Endothelial cell of umbilical vein (primary cell): ENCODE measurements at regions not wholly inside any gene's neighbourhood (a gene's known extent, or its start where the extent isn't known, plus 50 kb on each side); places are given as distances from the start of the nearest gene placed in this dataset.

ENCODE experiments used
- BruUV-seq: library from RNA; stranded (reverse); fragments of 400-500 nt; replicated peaks from 2 replicates; lab custom pipeline; 2021; lab: Mats Ljungman, UMichigan
- CTCF ChIA-PET: fragments of 300-600, 350-600 bp; sonication (Branson Sonifier 250); formaldehyde crosslinking; loops from one replicate; lab custom pipeline; 2021; ENCODE audit warnings: antibody characterized with exemption, inconsistent platforms; lab: Charles Lee
- POLR2A ChIA-PET: fragments of 300-600, 350-600 bp; sonication (Branson Sonifier 250); formaldehyde crosslinking; loops from one replicate; lab custom pipeline; 2021; ENCODE audit warnings: antibody characterized with exemption, inconsistent platforms; lab: Charles Lee
- DNase-seq: peaks from one replicate; pipeline ENCODE4 v3.0.0-alpha.2; 2011; ENCODE audit warnings: low read depth, low spot score
- FAIRE-seq: peaks from 2 replicates; lab custom pipeline; 2011; peaks lifted over from hg19 to GRCh38; lab: Jason Lieb, UNC
- H2AFZ ChIP-seq: 2 replicates; pipeline ENCODE4 v1.6.0; 2012; ENCODE audit warnings: low read depth, low read length, control low read depth, inconsistent platforms
- H3K27ac ChIP-seq: 2 replicates; pipeline ENCODE4 v1.5.1; 2011; ENCODE audit warnings: low read depth, mild to moderate bottlenecking, control low read depth, low read length, moderate library complexity; ENCODE audit not compliant: insufficient read depth
- H3K27me3 ChIP-seq, 2 experiments: 2 replicates each; pipeline versions ENCODE4 v1.6.0 to v1.6.1; 2011; ENCODE audit warnings: low read length in 2 of 2, mixed read lengths in 1 of 2; ENCODE audit not compliant: control insufficient read depth in 2 of 2, insufficient read depth in 2 of 2
- H3K36me3 ChIP-seq, 2 experiments: 2 replicates in 1 of 2; 3 replicates in 1 of 2; pipeline ENCODE4 v1.5.1; 2011; ENCODE audit warnings: low read length in 2 of 2, mild to moderate bottlenecking in 1 of 2, moderate library complexity in 1 of 2; ENCODE audit not compliant: control insufficient read depth in 2 of 2, insufficient read depth in 2 of 2; ENCODE audit errors: extremely low read depth in 1 of 2
- H3K4me1 ChIP-seq: 3 replicates; pipeline ENCODE4 v1.5.1; 2011; ENCODE audit warnings: mild to moderate bottlenecking, low read length; ENCODE audit not compliant: control insufficient read depth, insufficient read depth; ENCODE audit errors: extremely low read depth
- H3K4me2 ChIP-seq: 2 replicates; pipeline ENCODE4 v1.6.1; 2011; ENCODE audit warnings: low read length, control low read depth, mixed read lengths; ENCODE audit not compliant: insufficient read depth
- H3K4me3 ChIP-seq, 3 experiments: fragments of 200-600 bp in 1 of 3; sonication (generic), shearing (Covaris generic) in 1 of 3; replicated peaks in 1 of 3; 2 replicates each; pipeline ENCODE4 v1.5.1; 2011 to 2016; ENCODE audit warnings: control low read depth in 3 of 3, low read length in 3 of 3, mild to moderate bottlenecking in 2 of 3, inconsistent platforms in 1 of 3, low read depth in 1 of 3, moderate library complexity in 1 of 3; ENCODE audit not compliant: insufficient read depth in 1 of 3
- H3K79me2 ChIP-seq: 2 replicates; pipeline ENCODE4 v1.6.0; 2012; ENCODE audit warnings: low read length, inconsistent platforms; ENCODE audit not compliant: control insufficient read depth, insufficient read depth
- H3K9ac ChIP-seq: replicated peaks from 2 replicates; pipeline ENCODE3; 2011; ENCODE audit warnings: low read length, control low read depth; ENCODE audit not compliant: insufficient read depth; ENCODE audit errors: extremely low read depth
- H3K9me1 ChIP-seq: replicated peaks from 3 replicates; pipeline ENCODE4 v1.6.0; 2011; ENCODE audit warnings: mild to moderate bottlenecking, low read length; ENCODE audit not compliant: control insufficient read depth, insufficient read depth; ENCODE audit errors: extremely low read depth
- H3K9me3 ChIP-seq: replicated peaks from 2 replicates; pipeline ENCODE4 v1.5.1; 2012; ENCODE audit warnings: low read length, inconsistent platforms; ENCODE audit not compliant: control insufficient read depth, insufficient read depth
- H4K20me1 ChIP-seq: replicated peaks from 2 replicates; pipeline ENCODE3; 2011; ENCODE audit warnings: mild to moderate bottlenecking, low read length; ENCODE audit not compliant: control insufficient read depth, insufficient read depth; ENCODE audit errors: extremely low read depth
- CTCF ChIP-seq, 2 donors: IDR thresholded peaks; 1 replicate in 1 of 2; 2 replicates in 1 of 2; pipeline ENCODE4 v1.5.1; 2011; ENCODE audit warnings: low read length in 2 of 2, mild to moderate bottlenecking in 2 of 2, moderate library complexity in 2 of 2, control low read depth in 1 of 2, inconsistent platforms in 1 of 2, low read depth in 1 of 2; ENCODE audit not compliant: insufficient read depth in 1 of 2; ENCODE audit errors: extremely low read depth in 1 of 2
- EZH2 ChIP-seq: IDR thresholded peaks from 2 replicates; pipeline ENCODE4 v1.6.1; 2012; ENCODE audit warnings: borderline replicate concordance, low read depth, mild to moderate bottlenecking, moderate library complexity, low read length, inconsistent platforms; ENCODE audit not compliant: severe bottlenecking
- FOS ChIP-seq: IDR thresholded peaks from 2 replicates; pipeline ENCODE4 v1.6.1; 2011; ENCODE audit warnings: mild to moderate bottlenecking, low read length, moderate library complexity, borderline replicate concordance; ENCODE audit not compliant: insufficient read depth
- GATA2 ChIP-seq: IDR thresholded peaks from 2 replicates; pipeline ENCODE4 v1.7.0; 2011; ENCODE audit warnings: low read depth, mild to moderate bottlenecking, moderate library complexity, mixed read lengths, low read length; ENCODE audit not compliant: insufficient read length, insufficient read depth
- JUN ChIP-seq: IDR thresholded peaks from 2 replicates; pipeline ENCODE4 v1.6.1; 2011; ENCODE audit warnings: borderline replicate concordance, low read depth; ENCODE audit not compliant: insufficient read length, insufficient read depth
- MYC ChIP-seq: IDR thresholded peaks from one replicate; pipeline ENCODE4 v1.6.1; 2011; ENCODE audit warnings: mild to moderate bottlenecking, low read depth, low read length
- POLR2A ChIP-seq: IDR thresholded peaks from 2 replicates; pipeline ENCODE4 v1.6.1; 2012; ENCODE audit warnings: low read depth, mild to moderate bottlenecking, control low read depth, low read length
- POLR2AphosphoS5 ChIP-seq: IDR thresholded peaks from 2 replicates; pipeline ENCODE4 v1.6.1; 2012; ENCODE audit warnings: low read depth, mild to moderate bottlenecking, control low read depth, low read length, moderate library complexity; ENCODE audit not compliant: insufficient read depth
- dilution Hi-C: fragments of 300-500 bp; cut with MboI; formaldehyde crosslinking; loops from one replicate; pipeline ENCODE4 v1.15.0; 2019; ENCODE audit warnings: low sequenced_read_pairs; ENCODE audit not compliant: extremely low pct_ligation_motif_present
- intact Hi-C: fragments of 100-400 bp; cut with micrococcal nuclease; formaldehyde crosslinking; loops from one replicate; pipeline ENCODE4 v1.10.0; 2022
- TF ChIP-seq, protein P1 (sequence below): IDR thresholded peaks from 2 replicates; pipeline ENCODE4 v1.6.1; 2011; ENCODE audit not compliant: insufficient read depth, insufficient read length

- no peak overlapping the region for H3K4me3 ChIP-seq
- no peaks in the 10 kb centered on the region for H3K79me2 ChIP-seq
- dilution Hi-C loops = no loop called here
- ChIA-PET POLR2A (no interaction called here), CTCF (no interaction called here)
- FAIRE-seq = no peak
- no peak overlapping the region for H2AFZ ChIP-seq
- H4K20me1 ChIP-seq = no peaks in the 10 kb centered on the region
- no peak overlapping the region for H3K9ac ChIP-seq
- H3K9me3 ChIP-seq = no peaks in the 10 kb centered on the region
- intact Hi-C loops = no loop called here
- H3K4me2 ChIP-seq = no peak overlapping the region
- no peaks in the 10 kb centered on the region for H3K4me1 ChIP-seq
- H3K9me1 ChIP-seq = no peaks in the 10 kb centered on the region
- H3K36me3 ChIP-seq = no peaks in the 10 kb centered on the region
- H3K27me3 ChIP-seq = no peaks in the 10 kb centered on the region
- no peak for DNase-seq
- TF ChIP-seq GATA2 (no peak), POLR2A (no peak), CTCF (IDR thresholded peaks at IDR 0.05; ENCODE audit: extremely low read depth in 1 of 2, insufficient read depth in 1 of 2, low read depth in 1 of 2, low read length in 2 of 2) (no peak), FOS (no peak), EZH2 (no peak), JUN (no peak), POLR2AphosphoS5 (no peak), MYC (no peak)
- TF ChIP-seq, protein P1, sequence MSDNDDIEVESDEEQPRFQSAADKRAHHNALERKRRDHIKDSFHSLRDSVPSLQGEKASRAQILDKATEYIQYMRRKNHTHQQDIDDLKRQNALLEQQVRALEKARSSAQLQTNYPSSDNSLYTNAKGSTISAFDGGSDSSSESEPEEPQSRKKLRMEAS = no peak
- BruUV-seq = no TSS peak
- no peak overlapping the region for H3K27ac ChIP-seq
These were observed 61.7 kb upstream of the TEX51 start for GRCh38 chr2:126836761-126837679.
